COLO668 (cell line): ENCODE measurements at regions not wholly inside any gene's neighbourhood (a gene's known extent, or its start where the extent isn't known, plus 50 kb on each side); places are given as distances from the start of the nearest gene placed in this dataset.
"Not testable (repeated sequence)": the region's sequence is repeated elsewhere in the genome, so short reads cannot be mapped to it uniquely, and the experiment has no call there.

Experiments
- DNase-seq: peaks from one replicate; lab custom pipeline; 2025; ENCODE audit not compliant: unreplicated experiment; lab: John Stamatoyannopoulos, UW

DNA sequence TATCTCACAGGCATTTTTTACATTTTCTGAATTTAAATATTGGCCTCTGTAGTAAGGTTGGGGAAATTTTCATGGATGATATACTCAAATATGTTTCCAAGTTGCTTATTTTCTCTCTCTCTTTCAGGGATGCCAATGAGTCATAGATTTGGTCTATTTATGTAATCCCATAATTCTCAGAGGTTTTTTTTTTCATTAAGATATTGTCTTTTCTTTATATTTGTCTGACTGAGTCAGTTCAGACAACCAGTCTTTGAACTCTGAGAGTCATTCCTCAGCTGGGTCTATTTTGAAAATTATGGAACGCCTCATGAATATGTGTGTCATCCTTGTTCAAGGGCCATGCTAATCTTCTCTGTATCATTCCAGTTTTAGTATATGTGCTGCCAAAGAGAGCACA, 223.2 kb downstream of the PCSK1 start:
- no peak for DNase-seq

DNA sequence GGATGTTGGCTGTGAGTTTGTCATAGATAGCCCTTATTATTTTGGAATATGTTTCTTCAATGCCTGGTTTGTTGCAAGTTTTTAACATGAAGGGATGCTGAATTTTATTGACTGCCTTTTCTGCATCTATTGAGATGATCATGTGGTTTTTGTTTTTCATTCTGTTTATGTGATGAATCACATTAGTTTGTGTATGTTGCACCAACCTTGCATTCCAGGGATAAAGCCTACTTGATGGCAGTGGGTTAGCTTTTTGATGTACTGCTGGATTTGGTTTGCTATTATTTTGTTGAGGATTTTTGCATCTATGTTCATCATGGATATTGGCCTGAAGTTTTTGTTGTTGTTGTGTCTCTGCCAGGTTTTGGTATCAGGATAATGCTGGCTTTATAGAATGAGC, 225.6 kb downstream of the PCSK1 start:
- DNase-seq = no peak

DNA sequence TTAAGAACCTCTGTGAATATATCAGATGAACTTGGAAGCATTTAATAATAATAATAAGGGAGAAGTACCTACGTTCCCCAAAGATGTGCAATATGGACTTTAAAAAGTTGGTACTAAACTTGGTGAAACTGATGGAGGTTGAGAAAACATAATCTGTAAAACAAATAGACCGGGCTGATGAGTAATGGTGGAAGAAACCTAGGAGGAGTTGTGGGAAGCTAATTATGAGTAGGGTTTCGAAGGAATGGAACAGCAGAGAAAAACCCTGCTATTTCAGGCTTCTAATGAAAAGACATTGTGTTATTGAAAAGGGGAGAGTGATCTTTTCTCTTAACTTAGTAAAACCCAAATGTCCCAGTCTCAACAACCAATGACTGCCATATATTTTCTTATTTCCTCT, 229.3 kb downstream of the PCSK1 start:
- no peak for DNase-seq

DNA sequence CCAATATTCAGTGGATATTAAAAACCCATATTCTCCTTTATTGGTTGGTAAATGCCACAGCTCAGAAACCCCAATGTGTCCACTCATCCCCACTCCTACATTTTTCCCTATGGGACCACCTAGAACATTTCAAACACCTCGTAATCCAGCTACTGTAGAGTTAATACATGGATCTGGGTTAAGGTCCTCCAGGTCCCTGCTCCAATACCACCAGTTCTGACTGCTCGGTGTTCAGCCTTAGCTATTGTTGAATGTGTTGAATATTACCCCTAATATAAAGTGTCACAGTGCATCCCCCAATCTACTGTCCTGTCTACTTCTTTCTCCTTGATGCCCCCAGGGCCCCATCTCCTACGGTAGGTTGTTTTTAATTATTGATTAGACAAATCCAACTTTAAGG, 231.5 kb downstream of the PCSK1 start:
- no peak for DNase-seq

DNA sequence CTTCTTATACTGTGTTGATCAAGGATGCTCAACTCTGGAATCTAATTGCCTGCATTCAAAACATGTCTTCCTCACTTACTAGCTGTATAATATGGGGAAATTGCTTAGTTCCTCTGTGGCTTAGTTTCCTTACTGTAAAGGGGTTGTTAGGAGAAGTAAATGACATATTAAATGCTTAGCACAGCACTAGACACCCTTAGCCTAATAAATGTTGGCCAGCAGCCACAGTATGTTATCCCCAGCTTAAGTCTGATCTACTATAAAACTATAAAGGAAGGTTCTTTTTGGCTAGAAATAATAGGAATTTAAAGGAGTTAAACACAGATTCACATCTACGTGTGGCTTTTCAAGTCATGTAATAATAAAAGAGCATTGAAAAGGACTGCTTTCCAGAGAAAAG, 232.4 kb downstream of the PCSK1 start:
- no peak for DNase-seq

DNA sequence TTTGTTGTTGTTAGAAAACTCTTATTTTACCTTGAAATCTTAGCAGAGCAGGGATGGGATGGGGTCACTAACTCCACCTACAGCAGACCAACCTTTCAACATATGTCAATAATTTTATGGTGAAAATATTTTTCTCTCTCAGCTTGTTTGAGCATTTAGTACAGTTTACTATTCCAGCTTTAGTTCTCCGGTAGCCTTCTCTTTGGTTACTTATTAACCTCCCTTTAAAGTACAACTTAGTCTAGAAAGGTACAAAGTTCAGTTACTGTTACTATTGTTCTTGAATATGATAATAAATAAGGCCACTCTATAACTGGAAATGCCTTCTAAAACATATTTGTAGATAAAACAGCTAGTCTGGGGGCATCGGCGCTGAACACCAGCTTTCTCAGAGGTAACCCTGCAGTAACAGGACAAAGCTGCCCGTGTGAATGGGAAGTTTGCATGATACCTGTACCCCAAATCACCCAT, 233.3 kb downstream of the PCSK1 start:
- DNase-seq = peak; percentile 3

DNA sequence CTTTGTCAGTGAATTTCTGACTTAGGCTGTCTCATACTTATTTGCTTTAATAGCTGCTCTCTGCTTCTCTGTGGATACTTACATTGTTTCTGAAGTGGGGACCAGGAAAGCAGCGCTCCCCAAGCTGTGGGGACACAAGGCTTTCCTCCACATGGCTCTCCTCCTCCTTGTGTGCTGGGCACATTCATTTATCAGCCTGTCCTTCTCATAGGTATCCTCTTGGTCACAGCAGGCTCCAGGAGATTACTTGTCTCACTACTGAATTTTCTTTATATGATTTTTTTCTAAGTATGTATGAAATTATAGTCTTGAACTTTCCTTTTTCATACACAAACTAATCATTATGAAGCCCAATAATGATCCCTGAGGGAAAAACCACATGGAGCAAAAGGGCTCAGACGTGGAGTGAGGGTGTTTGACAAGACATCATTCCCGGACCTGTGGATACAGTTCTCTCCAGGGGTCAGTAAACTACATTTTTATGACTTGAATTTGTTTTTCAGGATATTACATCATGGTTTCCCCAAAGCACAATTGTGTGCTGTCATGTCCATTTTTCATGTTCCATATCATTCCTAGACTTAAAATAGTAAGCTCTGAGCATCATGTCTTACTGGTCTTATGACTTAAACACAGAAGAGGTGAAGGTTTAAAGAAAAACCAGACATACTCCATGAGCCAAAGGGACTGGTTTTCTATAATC, 234.5 kb downstream of the PCSK1 start:
- DNase-seq = no peak

DNA sequence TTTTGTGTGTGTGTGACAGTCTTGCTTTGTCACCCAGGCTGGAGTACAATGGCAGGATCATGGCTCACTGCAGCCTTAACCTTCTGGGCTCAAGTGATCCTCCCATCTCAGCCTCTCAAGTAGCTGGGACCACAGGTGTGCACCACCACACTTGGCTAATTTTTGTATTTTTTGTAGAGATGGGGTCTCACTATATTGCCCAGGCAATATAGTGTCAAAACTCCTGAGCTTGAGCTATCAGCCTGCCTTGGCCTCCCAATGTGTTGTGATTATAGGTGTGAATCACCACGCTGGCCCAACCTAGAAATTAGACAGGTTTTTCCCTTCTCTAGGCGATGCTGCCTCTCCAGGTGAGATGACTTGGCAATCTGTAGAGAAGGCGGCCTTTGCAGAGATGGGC, 235.3 kb downstream of the PCSK1 start:
- not testable (repeated sequence) for DNase-seq

DNA sequence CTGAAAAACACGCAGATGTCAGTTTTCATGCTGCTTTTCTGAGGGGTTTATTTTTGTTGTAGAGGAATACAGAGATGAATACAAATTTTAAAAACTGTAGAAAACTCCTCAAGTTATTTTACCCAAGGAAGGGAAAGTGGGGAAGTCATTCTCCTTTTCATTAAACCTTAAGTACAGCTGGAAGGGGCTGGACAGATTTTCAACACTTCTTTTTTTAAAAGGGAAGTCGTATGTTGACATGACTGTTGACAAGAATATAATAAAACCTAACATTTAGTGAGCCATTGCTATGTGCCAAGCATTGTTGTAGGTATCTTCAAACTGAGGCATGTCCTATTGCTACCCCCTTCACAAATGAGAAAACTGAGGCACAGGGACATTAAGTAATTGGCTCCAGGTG, 235.7 kb upstream of the ELL2 start:
- DNase-seq = no peak

DNA sequence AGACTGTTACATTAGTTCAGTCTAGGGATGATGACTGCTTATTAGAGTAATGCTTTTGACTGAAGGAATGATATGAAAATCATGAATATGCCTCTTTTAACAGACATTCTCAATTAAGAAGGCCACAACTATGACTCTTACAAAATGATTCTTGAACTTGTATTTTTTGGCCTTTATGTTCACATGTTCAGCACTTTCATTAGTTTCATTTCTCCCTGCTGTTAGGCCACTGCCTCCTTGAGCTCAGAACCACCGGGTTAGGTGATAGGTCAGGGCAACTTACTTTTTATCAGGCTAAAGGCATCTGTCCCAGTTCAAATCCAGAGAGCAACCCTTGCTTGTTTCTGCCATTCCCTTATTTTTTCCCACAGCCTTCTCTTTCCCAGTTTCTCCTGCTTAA, 235.2 kb upstream of the ELL2 start:
- no peak for DNase-seq

DNA sequence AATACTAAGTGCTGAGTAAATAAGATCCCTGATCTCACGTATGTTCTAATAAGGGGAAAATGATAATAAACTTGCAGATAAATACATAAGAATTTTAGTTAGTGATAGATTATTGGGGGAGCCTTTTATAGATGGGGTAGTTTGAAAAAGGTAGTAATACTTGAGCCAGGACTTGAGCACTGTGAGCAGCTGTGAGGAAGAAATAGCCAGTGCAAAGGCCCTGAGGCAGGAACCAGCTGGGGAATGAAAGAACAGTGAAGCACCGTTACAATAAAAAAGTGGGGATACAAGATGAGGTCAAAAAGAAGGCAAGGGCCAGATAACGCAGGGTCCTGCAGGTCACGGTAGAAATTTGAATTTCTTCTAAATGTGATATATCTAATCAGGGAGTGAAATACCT, 234.8 kb upstream of the ELL2 start:
- DNase-seq = no peak

DNA sequence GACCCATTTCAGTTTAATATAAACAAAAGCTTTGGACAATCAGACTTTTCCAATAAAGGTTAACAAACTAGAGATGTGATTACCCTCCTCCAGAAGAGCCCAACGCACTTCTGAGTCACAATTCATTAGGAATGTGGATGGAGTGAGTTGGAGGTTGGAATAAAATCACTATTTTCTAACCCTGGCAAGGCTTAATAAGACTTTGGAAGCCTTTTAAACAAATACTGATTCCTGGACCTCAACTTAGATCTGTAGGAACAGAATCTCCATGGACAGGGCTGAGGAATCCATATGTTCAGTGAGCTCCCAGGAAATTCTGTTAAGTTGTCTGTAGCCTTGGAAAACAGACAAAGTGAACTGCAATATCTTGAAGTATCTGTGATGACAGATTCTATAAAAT, 233.5 kb upstream of the ELL2 start:
- no peak for DNase-seq

DNA sequence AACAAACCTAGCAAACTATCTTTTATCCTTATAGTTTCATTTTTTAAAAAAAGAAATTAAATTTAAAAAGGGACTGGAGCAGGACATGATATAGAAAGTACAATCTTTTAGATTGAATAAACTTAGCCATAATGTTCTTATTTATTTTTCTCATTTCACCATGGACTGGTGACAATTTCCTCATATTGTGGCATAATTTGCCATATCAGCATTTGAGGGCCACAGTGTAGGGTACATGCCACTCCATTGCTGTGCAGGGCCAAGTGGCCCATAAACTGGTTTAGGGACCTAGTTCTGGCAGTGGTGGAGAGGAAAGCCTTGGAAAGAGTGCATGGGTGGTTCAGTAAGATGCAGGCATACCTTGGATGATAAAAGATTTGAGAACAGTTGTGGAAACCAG, 232.9 kb upstream of the ELL2 start:
- DNase-seq = no peak

DNA sequence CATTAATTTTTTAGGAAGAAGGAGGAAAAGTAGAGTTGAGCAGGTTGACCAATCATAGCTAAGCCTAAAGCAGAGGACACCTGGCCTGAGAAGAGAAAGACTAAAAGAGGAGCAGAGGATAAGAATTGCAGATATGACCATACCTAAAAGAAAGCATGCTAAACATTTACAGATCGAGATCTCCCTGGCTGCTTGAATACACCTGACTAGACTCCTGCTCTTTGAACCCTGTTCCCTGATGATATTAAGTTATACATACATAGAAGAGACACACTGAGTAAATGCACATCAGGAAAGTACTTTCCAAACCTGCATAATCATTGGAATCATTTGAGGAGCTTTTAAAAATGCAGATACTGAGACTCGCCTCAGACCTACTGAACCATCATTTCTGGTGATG, 232.3 kb upstream of the ELL2 start:
- no peak for DNase-seq

DNA sequence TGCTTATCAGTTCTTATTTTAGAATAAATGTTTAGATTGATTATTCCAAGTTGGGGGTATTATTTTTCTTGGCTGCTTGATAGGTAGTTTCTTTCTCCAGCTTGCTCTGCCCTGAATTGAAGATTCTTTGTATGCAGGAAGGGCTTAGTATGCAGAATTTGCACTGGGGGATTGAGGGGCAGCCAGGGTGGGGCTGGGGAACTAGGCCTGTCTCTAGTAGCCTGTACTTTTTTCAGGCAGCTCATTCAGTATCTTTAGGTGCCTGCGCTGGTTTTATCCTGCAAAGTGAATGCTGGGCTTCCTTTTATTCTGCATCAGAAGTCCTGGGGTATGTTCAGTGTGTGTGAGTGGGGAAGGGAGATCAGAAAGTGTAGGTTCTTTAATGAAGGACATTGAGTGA, 228.3 kb upstream of the ELL2 start:
- DNase-seq = no peak

DNA sequence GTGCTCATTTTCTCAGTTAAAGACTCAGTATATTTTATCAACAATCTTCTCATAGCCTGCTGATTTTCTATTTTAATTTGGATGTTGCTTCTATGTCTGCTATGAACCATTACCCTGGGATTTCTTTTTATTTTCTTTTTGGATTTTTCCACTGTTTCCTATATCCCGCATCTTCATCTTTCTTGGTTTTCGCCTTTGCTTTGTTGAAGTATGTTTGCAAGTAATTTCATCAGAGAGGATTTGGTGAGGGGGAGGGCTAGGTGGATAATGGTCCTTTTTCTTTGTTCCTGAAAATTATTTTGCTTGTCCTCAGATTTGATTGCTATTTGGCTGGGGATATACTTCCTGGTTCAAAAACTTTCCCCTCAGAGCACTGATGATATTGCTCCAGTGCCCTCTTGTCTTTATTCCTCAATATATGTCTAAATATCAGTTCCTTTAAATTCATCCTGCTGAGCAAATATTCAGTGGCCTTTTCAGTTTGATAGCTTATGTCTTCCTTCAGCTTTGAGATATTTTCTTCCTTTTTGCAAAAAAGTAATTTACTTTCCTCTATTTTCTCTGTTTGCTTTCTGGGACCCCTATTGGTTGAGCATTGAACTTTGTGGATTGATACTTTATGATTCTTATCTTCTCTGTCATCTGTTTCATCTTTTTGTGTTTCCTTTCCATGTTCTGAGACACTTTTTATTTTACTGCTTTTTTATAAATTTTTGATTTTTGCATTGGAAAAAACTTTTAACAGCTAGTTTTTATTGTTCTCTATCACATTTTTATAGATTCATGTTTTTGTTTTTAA, 227.6 kb upstream of the ELL2 start:
- DNase-seq = no peak

DNA sequence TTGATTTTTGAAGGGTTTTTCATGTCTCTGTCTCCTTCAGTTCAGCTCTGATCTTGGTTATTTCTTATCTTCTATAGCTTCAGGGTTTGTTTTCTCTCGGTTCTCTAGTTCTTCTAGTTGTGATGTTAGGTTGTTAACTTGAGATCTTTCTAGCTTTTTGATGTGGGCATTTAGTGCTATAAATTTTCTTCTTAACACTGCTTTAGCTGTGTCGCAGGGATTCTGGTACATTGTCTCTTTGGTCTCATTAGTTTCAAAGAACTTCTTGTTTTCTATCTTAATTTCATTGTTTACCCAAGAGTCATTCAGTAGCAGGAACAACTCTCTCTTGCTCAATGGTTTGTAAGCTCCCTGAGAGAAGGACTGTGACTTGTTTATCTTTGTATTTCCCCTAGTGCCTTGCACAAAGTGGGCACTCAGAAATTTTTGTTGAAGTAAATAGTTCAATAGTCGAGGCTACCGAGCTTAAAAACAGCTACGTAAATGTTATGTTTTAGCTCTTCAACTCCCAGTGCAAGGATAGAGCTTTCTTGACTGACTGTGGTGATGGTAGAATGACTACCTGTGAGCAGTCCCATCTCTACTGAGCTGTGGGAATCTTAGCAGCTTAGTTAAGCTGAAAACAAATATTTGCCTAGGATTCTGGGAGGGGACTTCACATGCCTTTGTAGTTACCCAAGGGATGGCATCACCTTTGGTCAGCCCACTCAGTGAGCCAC, 225.8 kb upstream of the ELL2 start:
- no peak for DNase-seq

DNA sequence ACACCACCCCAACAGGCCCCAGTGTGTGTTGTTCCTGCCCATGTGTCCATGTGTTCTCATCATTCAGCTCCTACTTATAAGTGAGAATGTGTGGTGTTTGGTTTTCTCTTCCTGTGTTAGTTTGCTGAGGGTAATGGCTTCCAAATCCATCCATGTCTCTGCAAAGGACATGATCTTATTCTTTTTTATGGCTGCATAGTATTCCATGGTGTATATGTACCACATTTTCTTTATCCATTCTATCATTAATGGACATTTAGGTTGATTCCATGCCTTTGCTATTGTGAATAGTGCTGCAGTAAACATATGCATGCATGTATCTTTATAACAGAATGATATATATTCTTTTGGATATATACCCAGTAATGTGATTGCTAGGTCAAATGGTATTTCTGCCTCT, 222.9 kb upstream of the ELL2 start:
- DNase-seq = not testable (repeated sequence)

DNA sequence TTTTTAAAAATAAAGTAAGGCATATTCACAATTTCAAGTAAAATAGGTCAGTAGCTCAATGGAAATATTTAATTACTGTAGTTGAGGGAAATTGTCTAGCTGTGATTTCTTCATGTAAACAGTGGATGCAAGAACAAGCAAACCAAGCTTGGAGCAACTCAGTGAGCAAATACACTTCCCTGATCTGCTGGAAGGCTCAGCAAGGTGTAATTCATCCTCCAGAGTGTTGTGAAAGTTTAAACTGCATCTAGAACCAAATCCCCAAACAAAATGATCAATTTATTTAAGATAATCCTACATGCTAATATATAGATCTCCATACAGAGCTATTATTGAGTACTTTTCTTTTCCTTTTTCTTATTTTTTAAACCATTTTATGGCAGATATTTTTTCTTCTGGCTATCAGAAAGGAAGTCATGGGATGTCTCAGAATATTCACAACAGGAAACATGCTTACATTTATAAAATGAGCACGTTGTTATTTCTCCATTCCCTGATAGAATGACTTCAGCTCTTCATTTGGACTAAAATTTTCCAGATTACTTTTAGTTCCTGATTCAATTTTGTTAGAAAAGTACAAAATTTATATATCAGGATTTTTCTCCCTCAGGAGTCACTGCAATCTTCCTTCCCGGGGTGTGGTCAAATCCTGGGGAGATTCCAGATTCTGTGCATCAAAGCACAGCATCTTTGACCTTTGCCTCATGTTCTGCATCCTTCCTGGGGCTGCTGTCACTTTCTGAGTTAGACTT, 219.2 kb upstream of the ELL2 start:
- DNase-seq = no peak

DNA sequence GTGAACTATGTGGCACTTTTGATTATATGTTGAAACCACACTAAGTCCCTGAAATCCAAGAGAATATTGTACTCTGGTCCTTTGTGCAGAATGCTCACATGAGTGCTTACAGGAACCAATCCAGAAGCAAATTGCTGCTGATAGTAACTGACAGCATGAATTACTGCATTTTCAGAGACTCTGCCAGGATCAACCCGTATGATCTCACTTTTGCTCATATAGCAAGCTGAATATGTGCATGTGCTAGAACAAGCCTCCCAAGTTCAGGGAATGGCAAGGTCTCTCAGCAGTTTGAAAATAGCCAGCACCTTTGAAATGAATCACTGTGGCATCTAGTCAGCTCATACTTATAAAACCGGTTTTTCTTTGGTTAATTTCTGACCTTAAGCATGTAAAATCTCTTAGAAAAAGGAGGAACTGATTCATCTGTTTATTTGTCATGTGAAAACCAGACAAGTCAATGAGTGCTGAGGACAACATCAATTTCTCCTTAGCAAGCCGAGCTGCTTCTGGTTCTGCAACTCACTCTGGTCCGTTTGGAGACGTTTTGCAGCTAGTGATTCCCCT, 215.7 kb upstream of the ELL2 start:
- no peak for DNase-seq

DNA sequence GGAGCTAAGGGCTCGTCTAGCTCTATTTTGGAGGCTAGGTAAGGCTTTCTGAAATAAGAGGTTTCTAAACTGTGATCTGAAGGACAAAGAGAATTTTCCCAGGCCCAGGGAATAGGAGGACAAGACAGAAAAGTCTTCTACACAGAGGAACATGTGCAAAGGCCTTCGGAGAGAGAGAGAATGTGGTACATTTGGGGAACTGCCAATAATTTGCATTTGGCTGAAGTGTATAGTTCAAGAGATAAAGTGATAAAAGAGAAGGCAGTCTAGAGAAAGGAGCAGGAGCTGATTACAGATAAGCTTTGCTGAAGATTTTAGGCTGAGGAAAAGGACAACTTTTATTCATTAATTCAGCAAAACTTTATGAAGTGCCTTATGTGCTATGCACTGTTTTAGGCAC, 214.4 kb upstream of the ELL2 start:
- no peak for DNase-seq
